ENCODE measurements at regions not wholly inside any gene's neighbourhood (a gene's known extent, or its start where the extent isn't known, plus 50 kb on each side); places are given as distances from the start of the nearest gene placed in this dataset.

DNA sequence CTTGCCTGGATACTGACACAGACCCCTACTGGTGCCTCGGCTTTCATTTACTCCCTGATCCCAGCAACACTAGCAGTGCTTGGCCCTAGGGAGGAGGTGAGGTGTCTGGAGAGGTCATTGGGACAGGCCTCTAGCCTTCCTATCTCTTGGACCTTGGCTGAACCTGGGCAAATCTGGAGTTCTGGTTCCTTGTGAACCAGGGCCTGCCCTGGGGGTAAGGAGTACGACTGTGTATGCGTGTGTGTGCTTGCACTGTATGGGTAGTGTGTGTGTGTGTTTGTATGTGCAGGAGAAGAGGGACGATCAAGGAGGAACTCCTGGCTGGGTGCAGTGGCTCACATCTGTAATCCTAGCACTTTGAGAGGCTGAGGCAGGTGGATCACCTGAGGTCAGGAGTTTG, 252.7 kb upstream of the CSF3R start:
- no peak for ATAC-seq

GRCh38 chr1:36734356-36734755, 251.6 kb upstream of the CSF3R start:
- TF ChIP-seq, protein P1, sequence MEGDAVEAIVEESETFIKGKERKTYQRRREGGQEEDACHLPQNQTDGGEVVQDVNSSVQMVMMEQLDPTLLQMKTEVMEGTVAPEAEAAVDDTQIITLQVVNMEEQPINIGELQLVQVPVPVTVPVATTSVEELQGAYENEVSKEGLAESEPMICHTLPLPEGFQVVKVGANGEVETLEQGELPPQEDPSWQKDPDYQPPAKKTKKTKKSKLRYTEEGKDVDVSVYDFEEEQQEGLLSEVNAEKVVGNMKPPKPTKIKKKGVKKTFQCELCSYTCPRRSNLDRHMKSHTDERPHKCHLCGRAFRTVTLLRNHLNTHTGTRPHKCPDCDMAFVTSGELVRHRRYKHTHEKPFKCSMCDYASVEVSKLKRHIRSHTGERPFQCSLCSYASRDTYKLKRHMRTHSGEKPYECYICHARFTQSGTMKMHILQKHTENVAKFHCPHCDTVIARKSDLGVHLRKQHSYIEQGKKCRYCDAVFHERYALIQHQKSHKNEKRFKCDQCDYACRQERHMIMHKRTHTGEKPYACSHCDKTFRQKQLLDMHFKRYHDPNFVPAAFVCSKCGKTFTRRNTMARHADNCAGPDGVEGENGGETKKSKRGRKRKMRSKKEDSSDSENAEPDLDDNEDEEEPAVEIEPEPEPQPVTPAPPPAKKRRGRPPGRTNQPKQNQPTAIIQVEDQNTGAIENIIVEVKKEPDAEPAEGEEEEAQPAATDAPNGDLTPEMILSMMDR (IDR thresholded peaks at IDR 0.05), result no peak
- WGBS, 3 donors, result 52 to 58% (median 57%) methylated on average over 2 of the region's 2 CpGs
- Histone ChIP-seq H3K36me3 (ENCODE audit: insufficient read depth in 1 of 2, low read depth in 1 of 2) (no peaks in the 10 kb centered on the region), H3K27ac (no peak overlapping the region), H3K4me1 (no peaks in the 10 kb centered on the region), H3K27me3 (ENCODE audit: insufficient read depth in 3 of 3, low read length in 2 of 3) (peaks cover 0 to 40% (median 15%) of the 10 kb centered on the region in 3 donors), H3K9me3 (no peaks in the 10 kb centered on the region), H3K4me3 (no peak overlapping the region)
- intact Hi-C loops (cut with DNase I), result no loop called here
- no peak for DNase-seq
- no peak for ATAC-seq

More for the DNA sequence above, 252.7 kb upstream of the CSF3R start:
- no peak overlapping the region for H3K4me3 ChIP-seq
- H3K36me3 ChIP-seq (ENCODE audit: insufficient read depth in 1 of 2, low read depth in 1 of 2), result no peaks in the 10 kb centered on the region
- intact Hi-C loops (cut with DNase I), result no loop called here
- WGBS, 3 donors, result 79 to 87% (median 87%) methylated on average over 4 of the region's 4 CpGs
- H3K4me1 ChIP-seq, result no peaks in the 10 kb centered on the region
- TF ChIP-seq, protein P1 (IDR thresholded peaks at IDR 0.05), result no peak
- H3K9me3 ChIP-seq, result no peaks in the 10 kb centered on the region
- DNase-seq, result no peak
- H3K27me3 ChIP-seq (ENCODE audit: insufficient read depth in 3 of 3, low read length in 2 of 3), result peaks cover 0 to 46% (median 18%) of the 10 kb centered on the region in 3 donors
- H3K27ac ChIP-seq, result no peak overlapping the region

- Histone ChIP-seq H3K4me3 (no peak overlapping the region), H3K4me1 (no peaks in the 10 kb centered on the region), H3K36me3 (ENCODE audit: insufficient read depth in 1 of 2, low read depth in 1 of 2) (no peaks in the 10 kb centered on the region), H3K27ac (no peak overlapping the region), H3K27me3 (ENCODE audit: insufficient read depth in 3 of 3, low read length in 2 of 3) (peaks cover 0 to 40% (median 12%) of the 10 kb centered on the region in 3 donors), H3K9me3 (no peaks in the 10 kb centered on the region)
- TF ChIP-seq, protein P1 (IDR thresholded peaks at IDR 0.05), result no peak
- no peak for DNase-seq
- WGBS, 3 donors, result 0% methylated on average over 1 of the region's 1 CpG
- intact Hi-C loops (cut with DNase I), result no loop called here
- ATAC-seq, result no peak
Measured at GRCh38 chr1:36733748-36734147, 251.0 kb upstream of the CSF3R start.

- ATAC-seq, result no peak
- Histone ChIP-seq H3K4me3 (no peak overlapping the region), H3K27me3 (ENCODE audit: insufficient read depth in 3 of 3, low read length in 2 of 3) (peaks cover 0 to 23% (median 6%) of the 10 kb centered on the region in 3 donors), H3K27ac (no peak overlapping the region), H3K36me3 (ENCODE audit: insufficient read depth in 1 of 2, low read depth in 1 of 2) (no peaks in the 10 kb centered on the region), H3K9me3 (no peaks in the 10 kb centered on the region), H3K4me1 (no peaks in the 10 kb centered on the region)
- no peak for DNase-seq
- WGBS, 3 donors, result 84 to 90% (median 85%) methylated on average over 5 of the region's 5 CpGs
- intact Hi-C loops (cut with DNase I), result no loop called here
- TF ChIP-seq, protein P1 (IDR thresholded peaks at IDR 0.05), result no peak
Measured at GRCh38 chr1:36732015-36732356, 249.3 kb upstream of the CSF3R start.

- Histone ChIP-seq H3K4me3 (no peak overlapping the region), H3K9me3 (no peaks in the 10 kb centered on the region), H3K27me3 (ENCODE audit: insufficient read depth in 3 of 3, low read length in 2 of 3) (peaks cover 0 to 18% (median 3%) of the 10 kb centered on the region in 3 donors), H3K27ac (no peak overlapping the region), H3K36me3 (ENCODE audit: insufficient read depth in 1 of 2, low read depth in 1 of 2) (no peaks in the 10 kb centered on the region), H3K4me1 (no peaks in the 10 kb centered on the region)
- DNase-seq (no peak), ATAC-seq (no peak)
- TF ChIP-seq, protein P1 (IDR thresholded peaks at IDR 0.05), result no peak
- WGBS, 3 donors, result 55 to 65% (median 59%) methylated on average over 11 of the region's 11 CpGs
- intact Hi-C loops (cut with DNase I), result no loop called here
Measured at GRCh38 chr1:36731226-36732014, 248.7 kb upstream of the CSF3R start.
